GM18868 (cell line): ENCODE measurements at regions not wholly inside any gene's neighbourhood (a gene's known extent, or its start where the extent isn't known, plus 50 kb on each side); places are given as distances from the start of the nearest gene placed in this dataset.
"Not testable (repeated sequence)": the region's sequence is repeated elsewhere in the genome, so short reads cannot be mapped to it uniquely, and the experiment has no call there.

Experiments
- ATAC-seq: cut with Tn5 transposase; IDR thresholded peaks from one replicate; pipeline ENCODE4 v1.9.1; 2021; ENCODE audit warnings: mild to moderate bottlenecking, moderate library complexity; ENCODE audit not compliant: unreplicated experiment

GRCh38 chr12:60185060-60185459 is 589.2 kb downstream of the SLC16A7 start:
- ATAC-seq: no peak

- ATAC-seq: no peak
Measured at GRCh38 chr12:60191271-60191670, 595.4 kb downstream of the SLC16A7 start.

- no peak for ATAC-seq
Measured at GRCh38 chr12:60191676-60192359, 596.0 kb downstream of the SLC16A7 start.

- ATAC-seq: no peak
Measured at GRCh38 chr12:60194678-60195077, 598.8 kb downstream of the SLC16A7 start.

GRCh38 chr12:60195483-60195882 is 599.7 kb downstream of the SLC16A7 start:
- no peak for ATAC-seq

GRCh38 chr12:60196366-60196765 is 600.5 kb downstream of the SLC16A7 start:
- no peak for ATAC-seq

GRCh38 chr12:60197589-60197988 is 601.8 kb downstream of the SLC16A7 start:
- ATAC-seq: no peak

- no peak for ATAC-seq
Measured at GRCh38 chr12:60201891-60202290, 606.1 kb downstream of the SLC16A7 start.

- no peak for ATAC-seq
Measured at GRCh38 chr12:60205500-60205899, 609.7 kb downstream of the SLC16A7 start.

- no peak for ATAC-seq
Measured at GRCh38 chr12:60209521-60209920, 613.7 kb downstream of the SLC16A7 start.

GRCh38 chr12:60209933-60210332 is 614.1 kb downstream of the SLC16A7 start:
- no peak for ATAC-seq

GRCh38 chr12:60210756-60211155 is 614.9 kb downstream of the SLC16A7 start:
- ATAC-seq: no peak

- ATAC-seq: no peak
Measured at GRCh38 chr12:60211244-60211643, 615.4 kb downstream of the SLC16A7 start.

GRCh38 chr12:60212159-60213000 is 616.6 kb downstream of the SLC16A7 start:
- ATAC-seq: no peak

GRCh38 chr12:60213272-60213671 is 617.4 kb downstream of the SLC16A7 start:
- ATAC-seq: not testable (repeated sequence)

GRCh38 chr12:60216226-60216625 is 620.4 kb downstream of the SLC16A7 start:
- ATAC-seq: no peak

GRCh38 chr12:60223242-60223641 is 627.4 kb downstream of the SLC16A7 start:
- no peak for ATAC-seq

GRCh38 chr12:60225216-60226000 is 629.6 kb downstream of the SLC16A7 start:
- no peak for ATAC-seq

GRCh38 chr12:60227916-60228315 is 632.1 kb downstream of the SLC16A7 start:
- no peak for ATAC-seq

- no peak for ATAC-seq
Measured at GRCh38 chr12:60230056-60230455, 634.2 kb downstream of the SLC16A7 start.

- ATAC-seq: no peak
Measured at GRCh38 chr12:60231303-60231702, 635.5 kb downstream of the SLC16A7 start.
